ENCODE measurements at regions not wholly inside any gene's neighbourhood (a gene's known extent, or its start where the extent isn't known, plus 50 kb on each side); places are given as distances from the start of the nearest gene placed in this dataset.

- no peak overlapping the region for H3K4me3 ChIP-seq (ENCODE audit: low read depth, low read length, poor library complexity, severe bottlenecking)
- no peak for TF ChIP-seq EZH2 (IDR thresholded peaks at IDR 0.05; ENCODE audit: borderline replicate concordance, low read depth, low read length, poor library complexity, severe bottlenecking)
- TF ChIP-seq, protein P1, sequence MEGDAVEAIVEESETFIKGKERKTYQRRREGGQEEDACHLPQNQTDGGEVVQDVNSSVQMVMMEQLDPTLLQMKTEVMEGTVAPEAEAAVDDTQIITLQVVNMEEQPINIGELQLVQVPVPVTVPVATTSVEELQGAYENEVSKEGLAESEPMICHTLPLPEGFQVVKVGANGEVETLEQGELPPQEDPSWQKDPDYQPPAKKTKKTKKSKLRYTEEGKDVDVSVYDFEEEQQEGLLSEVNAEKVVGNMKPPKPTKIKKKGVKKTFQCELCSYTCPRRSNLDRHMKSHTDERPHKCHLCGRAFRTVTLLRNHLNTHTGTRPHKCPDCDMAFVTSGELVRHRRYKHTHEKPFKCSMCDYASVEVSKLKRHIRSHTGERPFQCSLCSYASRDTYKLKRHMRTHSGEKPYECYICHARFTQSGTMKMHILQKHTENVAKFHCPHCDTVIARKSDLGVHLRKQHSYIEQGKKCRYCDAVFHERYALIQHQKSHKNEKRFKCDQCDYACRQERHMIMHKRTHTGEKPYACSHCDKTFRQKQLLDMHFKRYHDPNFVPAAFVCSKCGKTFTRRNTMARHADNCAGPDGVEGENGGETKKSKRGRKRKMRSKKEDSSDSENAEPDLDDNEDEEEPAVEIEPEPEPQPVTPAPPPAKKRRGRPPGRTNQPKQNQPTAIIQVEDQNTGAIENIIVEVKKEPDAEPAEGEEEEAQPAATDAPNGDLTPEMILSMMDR (conservative IDR thresholded peaks at IDR 0.05; ENCODE audit: low read depth, low read length): no peak
- ChIA-PET CTCF (no interaction called here), POLR2A (ENCODE audit: low non-redundant PET) (no interaction called here)
- H3K27ac ChIP-seq (ENCODE audit: low read depth, low read length, poor library complexity, severe bottlenecking): no peak overlapping the region
- DNase-seq (ENCODE audit: low spot score): no peak
- H3K4me1 ChIP-seq (ENCODE audit: insufficient read depth, low read length, poor library complexity, severe bottlenecking): no peaks in the 10 kb centered on the region
- H3K36me3 ChIP-seq (ENCODE audit: insufficient read depth, low read length, poor library complexity, severe bottlenecking): no peaks in the 10 kb centered on the region
- H3K9me3 ChIP-seq (ENCODE audit: low read depth, low read length, poor library complexity, severe bottlenecking): no peaks in the 10 kb centered on the region
- BruUV-seq (replicated peaks): no TSS peak
- intact Hi-C loops (cut with micrococcal nuclease; ENCODE audit: unreplicated experiment): no loop called here
- H3K27me3 ChIP-seq (replicated peaks; ENCODE audit: insufficient read depth, low read depth, low read length, poor library complexity): no peaks in the 10 kb centered on the region
These were observed 276.9 kb upstream of the RAB6C start for GRCh38 chr2:129702416-129703176.

DNA sequence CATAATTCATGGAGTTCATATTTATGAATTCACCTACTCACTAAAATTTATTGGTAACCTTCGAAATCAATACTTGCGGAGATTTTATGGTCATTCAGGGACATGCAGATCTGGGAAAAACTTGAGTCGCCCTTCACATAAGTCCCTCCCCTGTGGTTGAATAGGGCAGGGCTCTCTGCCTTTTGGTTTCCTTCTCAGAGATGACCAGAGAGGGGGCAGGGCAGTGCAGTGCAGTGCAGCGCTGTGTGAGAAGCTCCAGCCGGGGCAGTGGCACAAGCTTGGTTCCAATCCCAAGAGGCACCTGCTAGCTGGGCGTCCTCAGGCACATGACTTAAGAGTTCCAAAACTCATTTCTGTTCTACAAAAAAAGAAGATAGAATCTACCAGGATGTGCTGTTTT is 274.4 kb upstream of the RAB6C start:
- no peaks in the 10 kb centered on the region for H3K36me3 ChIP-seq (ENCODE audit: insufficient read depth, low read length, poor library complexity, severe bottlenecking)
- DNase-seq (ENCODE audit: low spot score): no peak

GRCh38 chr2:129707800-129708199 is 271.7 kb upstream of the RAB6C start:
- CTCF ChIA-PET: no interaction called here
- BruUV-seq (replicated peaks): no TSS peak
- Histone ChIP-seq H3K4me1 (ENCODE audit: insufficient read depth, low read length, poor library complexity, severe bottlenecking) (no peaks in the 10 kb centered on the region), H3K27ac (ENCODE audit: low read depth, low read length, poor library complexity, severe bottlenecking) (no peak overlapping the region), H3K36me3 (ENCODE audit: insufficient read depth, low read length, poor library complexity, severe bottlenecking) (no peaks in the 10 kb centered on the region), H3K4me3 (ENCODE audit: low read depth, low read length, poor library complexity, severe bottlenecking) (no peak overlapping the region), H3K9me3 (ENCODE audit: low read depth, low read length, poor library complexity, severe bottlenecking) (no peaks in the 10 kb centered on the region), H3K27me3 (replicated peaks; ENCODE audit: insufficient read depth, low read depth, low read length, poor library complexity) (no peaks in the 10 kb centered on the region)
- TF ChIP-seq, protein P1 (conservative IDR thresholded peaks at IDR 0.05; ENCODE audit: low read depth, low read length): no peak
- TF ChIP-seq EZH2 (IDR thresholded peaks at IDR 0.05; ENCODE audit: borderline replicate concordance, low read depth, low read length, poor library complexity, severe bottlenecking): no peak
- intact Hi-C loops (cut with micrococcal nuclease; ENCODE audit: unreplicated experiment): no loop called here
- DNase-seq (ENCODE audit: low spot score): no peak
- POLR2A ChIA-PET (ENCODE audit: low non-redundant PET): interaction anchor here (0.6 kb wide), 1 partner anchor 214 kb away, joined by 3 read pairs; no protein-coding TSS in a partner anchor

More for the DNA sequence above, 274.4 kb upstream of the RAB6C start:
- TF ChIP-seq EZH2 (IDR thresholded peaks at IDR 0.05; ENCODE audit: borderline replicate concordance, low read depth, low read length, poor library complexity, severe bottlenecking): no peak
- TF ChIP-seq, protein P1 (conservative IDR thresholded peaks at IDR 0.05; ENCODE audit: low read depth, low read length): no peak
- Histone ChIP-seq H3K4me3 (ENCODE audit: low read depth, low read length, poor library complexity, severe bottlenecking) (no peak overlapping the region), H3K27me3 (replicated peaks; ENCODE audit: insufficient read depth, low read depth, low read length, poor library complexity) (no peaks in the 10 kb centered on the region), H3K9me3 (ENCODE audit: low read depth, low read length, poor library complexity, severe bottlenecking) (no peaks in the 10 kb centered on the region), H3K27ac (ENCODE audit: low read depth, low read length, poor library complexity, severe bottlenecking) (no peak overlapping the region), H3K4me1 (ENCODE audit: insufficient read depth, low read length, poor library complexity, severe bottlenecking) (no peaks in the 10 kb centered on the region)
- BruUV-seq (replicated peaks): no TSS peak
- ChIA-PET POLR2A (ENCODE audit: low non-redundant PET) (no interaction called here), CTCF (no interaction called here)
- intact Hi-C loops (cut with micrococcal nuclease; ENCODE audit: unreplicated experiment): no loop called here

All from A673 (cell line).